Spleen (tissue), 11 donors: ENCODE measurements at regions not wholly inside any gene's neighbourhood (a gene's known extent, or its start where the extent isn't known, plus 50 kb on each side); places are given as distances from the start of the nearest gene placed in this dataset.

ENCODE experiments used
- DNase-seq: peaks from one replicate; pipeline ENCODE4 v3.0.0-alpha.2; 2020
- H3K27ac ChIP-seq, 8 donors: fragments of 200-600 bp; sonication (generic) in 7 of 8; 1 replicate in 4 of 8; 2 replicates in 4 of 8; pipeline versions ENCODE4 v1.5.0 to v1.8.0; 2016 to 2021; ENCODE audit warnings: inconsistent platforms in 4 of 8, mild to moderate bottlenecking in 4 of 8, moderate library complexity in 1 of 8
- H3K27me3 ChIP-seq, 7 donors: fragments of 200-600 bp; sonication (generic) in 6 of 7; replicated peaks in 1 of 7; 1 replicate in 4 of 7; 2 replicates in 3 of 7; pipeline versions ENCODE4 v1.5.0 to v1.8.0; 2016 to 2021; ENCODE audit warnings: inconsistent platforms in 3 of 7, mild to moderate bottlenecking in 1 of 7
- H3K36me3 ChIP-seq, 6 donors: fragments of 200-600 bp; sonication (generic) in 5 of 6; 1 replicate in 4 of 6; 2 replicates in 2 of 6; pipeline versions ENCODE4 v1.5.0 to v1.8.0; 2016 to 2021; ENCODE audit warnings: inconsistent platforms in 2 of 6
- H3K4me1 ChIP-seq, 6 donors: fragments of 200-600 bp; sonication (generic) in 5 of 6; 1 replicate in 3 of 6; 2 replicates in 3 of 6; pipeline versions ENCODE4 v1.5.0 to v1.8.0; 2016 to 2021; ENCODE audit warnings: inconsistent platforms in 3 of 6
- H3K4me3 ChIP-seq, 8 donors: fragments of 200-600 bp; sonication (generic) in 7 of 8; 1 replicate in 4 of 8; 2 replicates in 4 of 8; pipeline versions ENCODE4 v1.5.0 to v1.8.0; 2016 to 2021; ENCODE audit warnings: inconsistent platforms in 4 of 8, mild to moderate bottlenecking in 4 of 8, moderate library complexity in 2 of 8
- H3K9me3 ChIP-seq, 8 donors: fragments of 200-600 bp; sonication (generic) in 7 of 8; 1 replicate in 4 of 8; 2 replicates in 4 of 8; pipeline versions ENCODE4 v1.5.0 to v1.8.0; 2016 to 2021; ENCODE audit warnings: inconsistent platforms in 4 of 8
- CTCF ChIP-seq, 11 experiments: fragments of 200-600 bp in 7 of 11; fragments of 450-650 bp in 4 of 11; sonication (generic) in 4 of 11; IDR thresholded peaks in 8 of 11; conservative IDR thresholded peaks in 3 of 11; 1 replicate in 7 of 11; 2 replicates in 4 of 11; pipeline versions ENCODE4 v1.4.0 to v1.8.0; 2016 to 2021; ENCODE audit warnings: antibody characterized with exemption in 11 of 11, inconsistent platforms in 4 of 11, mild to moderate bottlenecking in 1 of 11
- POLR2A ChIP-seq, 3 donors: fragments of 450-650 bp; IDR thresholded peaks; one replicate each; pipeline ENCODE4 v1.5.1; 2017; ENCODE audit warnings: antibody characterized with exemption in 3 of 3, mild to moderate bottlenecking in 1 of 3
- POLR2AphosphoS5 ChIP-seq, 3 donors: sonication (generic); formaldehyde crosslinking; IDR thresholded peaks; one replicate each; pipeline ENCODE4 v1.5.1; 2017; ENCODE audit warnings: antibody characterized with exemption in 3 of 3
- WGBS, 5 donors: extraction: QIAGEN DNeasy Blood & Tissue Kit in 3 of 5; methylation state at CpG; one replicate each; pipeline versions ENCODE4 v1.1.5 to v1.1.7; 2013 to 2018; 5-methylcytosine and 5-hydroxymethylcytosine counted together
- intact Hi-C: fragments of 100-400 bp; cut with DNase I; formaldehyde crosslinking; loops from one replicate; pipeline ENCODE4 v1.15.0; 2023; ENCODE audit warnings: low total_unique reads
- donor health status: healthy with polysubstance abuse.
- donor health status: DM: no; HTN: no; CAD: no; lungs with moderate emphysema.
- donor health status: DM: no; HTN: no; CAD: no.
- donor health status: Bipolar disorder and iron deficiency.
- donor health status: healthy.
- donor health status: DM: no; HTN: no; CAD: no.
- donor health status: DM: yes; HTN: yes; CAD: no.

GRCh38 chr1:4526747-4527146 lies 127.7 kb upstream of the AJAP1 start:
- H3K9me3 ChIP-seq: no peaks in the 10 kb centered on the region
- DNase-seq: no peak
- TF ChIP-seq CTCF (IDR thresholded peaks at IDR 0.05 in 8 of 11, conservative IDR thresholded peaks at IDR 0.05 in 3 of 11) (no peak), POLR2AphosphoS5 (IDR thresholded peaks at IDR 0.05) (no peak)
- H3K27ac ChIP-seq: no peak overlapping the region
- intact Hi-C loops: no loop called here
- H3K4me3 ChIP-seq: no peak overlapping the region
- no peaks in the 10 kb centered on the region for H3K4me1 ChIP-seq
- peaks cover 0 to 65% (median 0%) of the 10 kb centered on the region in 7 donors for H3K27me3 ChIP-seq
- 70 to 85% (median 77%) methylated on average over 8 of the region's 8 CpGs for WGBS, 5 donors
- no peaks in the 10 kb centered on the region for H3K36me3 ChIP-seq

GRCh38 chr1:4527819-4528218 lies 126.6 kb upstream of the AJAP1 start:
- TF ChIP-seq CTCF (IDR thresholded peaks at IDR 0.05 in 8 of 11, conservative IDR thresholded peaks at IDR 0.05 in 3 of 11): no peak
- TF ChIP-seq POLR2AphosphoS5 (IDR thresholded peaks at IDR 0.05): no peak
- no peak for TF ChIP-seq POLR2A (IDR thresholded peaks at IDR 0.05)
- no peak overlapping the region for H3K4me3 ChIP-seq
- H3K27ac ChIP-seq: no peak overlapping the region
- 68 to 78% (median 74%) methylated on average over 18 of the region's 18 CpGs for WGBS, 5 donors
- H3K36me3 ChIP-seq: no peaks in the 10 kb centered on the region
- peaks cover 0 to 71% (median 2%) of the 10 kb centered on the region in 7 donors for H3K27me3 ChIP-seq
- no peaks in the 10 kb centered on the region for H3K9me3 ChIP-seq
- no peak for DNase-seq
- intact Hi-C loops: no loop called here
- no peaks in the 10 kb centered on the region for H3K4me1 ChIP-seq

- 69 to 91% (median 80%) methylated on average over 5 to 10 of the region's 10 CpGs for WGBS, 5 donors
- Histone ChIP-seq H3K4me1 (no peaks in the 10 kb centered on the region), H3K4me3 (no peak overlapping the region), H3K27ac (no peak overlapping the region), H3K9me3 (no peaks in the 10 kb centered on the region), H3K27me3 (peaks cover 0 to 71% (median 3%) of the 10 kb centered on the region in 7 donors), H3K36me3 (no peaks in the 10 kb centered on the region)
- DNase-seq: no peak
- intact Hi-C loops: no loop called here
- TF ChIP-seq CTCF (IDR thresholded peaks at IDR 0.05 in 8 of 11, conservative IDR thresholded peaks at IDR 0.05 in 3 of 11) (no peak), POLR2AphosphoS5 (IDR thresholded peaks at IDR 0.05) (no peak), POLR2A (IDR thresholded peaks at IDR 0.05) (no peak)
Observed at GRCh38 chr1:4528590-4528989, 125.8 kb upstream of the AJAP1 start.

GRCh38 chr1:4529446-4530165 lies 124.8 kb upstream of the AJAP1 start:
- Histone ChIP-seq H3K27me3 (peaks cover 0 to 62% (median 3%) of the 10 kb centered on the region in 7 donors), H3K36me3 (no peaks in the 10 kb centered on the region), H3K4me1 (no peaks in the 10 kb centered on the region), H3K4me3 (no peak overlapping the region), H3K27ac (no peak overlapping the region), H3K9me3 (no peaks in the 10 kb centered on the region)
- intact Hi-C loops: no loop called here
- no peak for DNase-seq
- no peak for TF ChIP-seq POLR2A (IDR thresholded peaks at IDR 0.05)
- no peak for TF ChIP-seq POLR2AphosphoS5 (IDR thresholded peaks at IDR 0.05)
- no peak for TF ChIP-seq CTCF (IDR thresholded peaks at IDR 0.05 in 8 of 11, conservative IDR thresholded peaks at IDR 0.05 in 3 of 11)
- WGBS, 5 donors: 67 to 74% (median 71%) methylated on average over 13 to 14 of the region's 14 CpGs
